OCI-LY1 (cell line): ENCODE measurements at regions not wholly inside any gene's neighbourhood (a gene's known extent, or its start where the extent isn't known, plus 50 kb on each side); places are given as distances from the start of the nearest gene placed in this dataset.

Source experiments
- CTCF ChIP-seq: fragments of 200-600 bp; sonication (generic), shearing (Covaris generic); IDR thresholded peaks from 2 replicates; pipeline ENCODE4 v1.5.1; 2017; ENCODE audit warnings: mild to moderate bottlenecking, antibody characterized with exemption, low read length, moderate library complexity, mixed read lengths
- EZH2 ChIP-seq: fragments of 200-600 bp; sonication (generic), shearing (Covaris generic); IDR thresholded peaks from 2 replicates; pipeline ENCODE4 v1.8.0; 2017; ENCODE audit warnings: borderline replicate concordance, mixed run types, mild to moderate bottlenecking, antibody characterized with exemption, low read length, moderate library complexity, mixed read lengths

- TF ChIP-seq CTCF, result no peak
- no peak for TF ChIP-seq EZH2
Observed at GRCh38 chr4:41394481-41394894, 137.8 kb downstream of the UCHL1 start.
